Inflammatory macrophage treated with lipopolysaccharide for 4 hours (primary cell): ENCODE measurements at regions not wholly inside any gene's neighbourhood (a gene's known extent, or its start where the extent isn't known, plus 50 kb on each side); places are given as distances from the start of the nearest gene placed in this dataset.
"Not testable (repeated sequence)": the region's sequence is repeated elsewhere in the genome, so short reads cannot be mapped to it uniquely, and the experiment has no call there.

Experiments
- DNase-seq: peaks from one replicate; pipeline ENCODE4 v3.0.0-alpha.2; 2020

- no peak for DNase-seq
These were observed 468.1 kb downstream of the CD83 start for GRCh38 chr6:14585689-14586088.

GRCh38 chr6:14589175-14589574 lies 471.6 kb downstream of the CD83 start:
- no peak for DNase-seq

- DNase-seq: peak; percentile 20
These were observed 473.0 kb downstream of the CD83 start for GRCh38 chr6:14590586-14590985.

GRCh38 chr6:14591998-14592397 lies 474.4 kb downstream of the CD83 start:
- DNase-seq: no peak

GRCh38 chr6:14593286-14593685 lies 475.7 kb downstream of the CD83 start:
- DNase-seq: peak; percentile 50

- no peak for DNase-seq
These were observed 478.2 kb downstream of the CD83 start for GRCh38 chr6:14595751-14596150.

GRCh38 chr6:14596410-14596809 lies 478.8 kb downstream of the CD83 start:
- peak; percentile 97 for DNase-seq

- DNase-seq: peak; percentile 57
These were observed 479.5 kb downstream of the CD83 start for GRCh38 chr6:14597090-14597489.

- DNase-seq: peak; percentile 83
These were observed 480.7 kb downstream of the CD83 start for GRCh38 chr6:14598017-14598864.

GRCh38 chr6:14600306-14600705 lies 482.7 kb downstream of the CD83 start:
- not testable (repeated sequence) for DNase-seq

- no peak for DNase-seq
These were observed 483.9 kb downstream of the CD83 start for GRCh38 chr6:14601490-14601889.

- no peak for DNase-seq
These were observed 488.8 kb downstream of the CD83 start for GRCh38 chr6:14606353-14606752.

GRCh38 chr6:14610141-14610540 lies 492.6 kb downstream of the CD83 start:
- DNase-seq: no peak

GRCh38 chr6:14612016-14612980 lies 494.7 kb downstream of the CD83 start:
- DNase-seq: no peak

GRCh38 chr6:14614631-14615030 lies 497.1 kb downstream of the CD83 start:
- peak; percentile 31 for DNase-seq

- peak; percentile 44 for DNase-seq
These were observed 499.1 kb downstream of the CD83 start for GRCh38 chr6:14616656-14617055.

- no peak for DNase-seq
These were observed 501.3 kb downstream of the CD83 start for GRCh38 chr6:14618759-14619418.

GRCh38 chr6:14619419-14619781 lies 501.8 kb downstream of the CD83 start:
- no peak for DNase-seq

- no peak for DNase-seq
These were observed 502.9 kb downstream of the CD83 start for GRCh38 chr6:14620522-14620921.

- peak; percentile 34 for DNase-seq
These were observed 503.9 kb downstream of the CD83 start for GRCh38 chr6:14621518-14621917.

- no peak for DNase-seq
These were observed 504.5 kb downstream of the CD83 start for GRCh38 chr6:14622085-14622484.

- no peak for DNase-seq
These were observed 505.4 kb downstream of the CD83 start for GRCh38 chr6:14622909-14623505.
